Cardiac fibroblast (primary cell): ENCODE measurements at regions not wholly inside any gene's neighbourhood (a gene's known extent, or its start where the extent isn't known, plus 50 kb on each side); places are given as distances from the start of the nearest gene placed in this dataset.

Experiments
- DNase-seq, 2 donors: peaks; one replicate each; pipeline versions ENCODE4 v3.0.0 to v3.0.0-alpha.2; 2010; ENCODE audit warnings: low read depth in 2 of 2
- H3K4me3 ChIP-seq, 2 donors: replicated peaks in 1 of 2; 1 replicate in 1 of 2; 2 replicates in 1 of 2; pipeline ENCODE4 v1.5.1; 2011; ENCODE audit warnings: low read depth in 2 of 2, low read length in 2 of 2, mild to moderate bottlenecking in 2 of 2, moderate library complexity in 1 of 2
- CTCF ChIP-seq: IDR thresholded peaks from one replicate; pipeline ENCODE4 v1.5.1; 2011; ENCODE audit warnings: low read depth, mild to moderate bottlenecking, low read length, inconsistent platforms

GRCh38 chr13:29953542-29953941, 103.1 kb upstream of the UBL3 start:
- no peak overlapping the region for H3K4me3 ChIP-seq
- DNase-seq = peak in 1 of 2 donors; percentile 4
- no peak for TF ChIP-seq CTCF

DNA sequence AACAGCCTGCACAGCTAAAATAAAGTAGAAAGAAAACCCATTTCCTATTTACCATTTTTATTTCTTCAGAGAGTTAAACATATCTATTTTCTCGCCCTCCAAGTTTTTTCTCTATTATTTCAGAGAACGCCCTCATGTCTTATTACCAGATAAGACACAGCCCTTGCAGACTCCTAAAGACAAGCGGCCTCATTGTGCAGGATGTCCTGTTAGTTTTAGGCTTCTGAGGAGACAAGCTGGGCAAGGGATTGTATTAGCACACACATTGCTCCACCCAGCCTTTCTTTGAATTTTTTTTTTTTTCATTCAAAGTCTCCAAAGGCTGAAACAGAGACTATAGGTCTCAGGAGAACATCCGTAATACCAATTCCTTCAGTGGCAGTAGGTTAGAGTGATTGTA, 101.8 kb upstream of the UBL3 start:
- TF ChIP-seq CTCF = no peak
- no peak overlapping the region for H3K4me3 ChIP-seq
- no peak for DNase-seq

DNA sequence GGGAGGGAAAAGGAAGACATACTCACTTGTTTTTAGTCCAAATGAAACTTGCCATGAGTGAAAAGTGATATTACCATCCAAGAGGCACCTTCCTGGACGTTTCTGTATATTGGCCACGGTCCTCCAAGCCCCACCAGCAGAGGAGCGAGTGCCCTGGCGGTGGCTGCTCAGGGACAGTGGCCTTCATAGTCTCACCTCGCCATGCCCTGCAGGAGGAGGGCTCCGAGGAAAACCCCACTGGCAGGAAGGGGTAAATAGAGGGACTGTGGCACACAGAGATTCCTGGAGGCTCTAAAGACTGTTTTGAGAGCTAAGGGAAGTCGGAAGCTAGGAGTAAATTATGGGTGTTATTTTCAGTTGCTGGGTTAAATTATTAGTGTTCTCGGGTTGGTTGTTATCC, 98.4 kb upstream of the UBL3 start:
- no peak for TF ChIP-seq CTCF
- no peak for DNase-seq
- no peak overlapping the region for H3K4me3 ChIP-seq

GRCh38 chr13:29948244-29948643, 97.8 kb upstream of the UBL3 start:
- no peak for DNase-seq
- H3K4me3 ChIP-seq = no peak overlapping the region
- no peak for TF ChIP-seq CTCF

DNA sequence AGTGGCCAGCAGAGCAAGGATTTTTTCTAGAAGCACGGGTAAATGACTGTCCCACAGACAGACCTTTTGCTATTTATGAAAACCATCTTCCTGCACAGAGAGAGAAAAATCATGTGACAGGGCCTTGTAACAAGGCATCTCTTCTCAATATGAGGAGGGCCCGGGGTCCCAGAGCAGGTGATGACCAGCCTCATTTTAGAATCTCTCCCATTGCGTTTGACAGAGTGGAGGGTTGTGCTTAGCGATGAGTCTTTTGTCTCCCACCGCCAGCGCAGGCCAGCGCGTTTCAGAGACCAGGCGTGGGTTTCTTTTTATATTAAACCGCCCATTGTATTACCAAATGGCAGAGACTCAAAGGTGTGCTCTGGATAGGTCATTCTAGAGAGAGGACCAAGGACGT, 97.4 kb upstream of the UBL3 start:
- no peak for DNase-seq
- no peak overlapping the region for H3K4me3 ChIP-seq
- TF ChIP-seq CTCF = no peak

DNA sequence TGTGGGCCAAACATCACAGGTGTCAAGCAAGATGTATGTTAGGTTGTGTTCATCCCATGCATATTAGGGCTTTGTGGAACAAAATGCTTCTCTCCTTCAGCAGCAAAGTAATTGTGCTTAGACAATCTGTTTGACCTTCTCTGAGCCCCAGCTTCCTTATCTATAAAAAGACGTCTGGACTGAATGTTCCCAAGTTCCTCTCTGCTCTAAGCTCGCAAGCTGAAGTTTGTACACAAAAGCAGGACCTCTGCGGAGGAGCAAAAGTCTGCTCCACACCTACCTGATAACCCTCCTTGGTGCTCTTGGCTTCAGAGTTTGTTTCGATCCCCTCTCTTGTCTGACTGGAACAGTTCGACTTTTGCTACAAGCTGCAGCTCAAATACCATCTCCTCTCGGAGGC, 95.7 kb upstream of the UBL3 start:
- TF ChIP-seq CTCF = no peak
- no peak overlapping the region for H3K4me3 ChIP-seq
- no peak for DNase-seq

DNA sequence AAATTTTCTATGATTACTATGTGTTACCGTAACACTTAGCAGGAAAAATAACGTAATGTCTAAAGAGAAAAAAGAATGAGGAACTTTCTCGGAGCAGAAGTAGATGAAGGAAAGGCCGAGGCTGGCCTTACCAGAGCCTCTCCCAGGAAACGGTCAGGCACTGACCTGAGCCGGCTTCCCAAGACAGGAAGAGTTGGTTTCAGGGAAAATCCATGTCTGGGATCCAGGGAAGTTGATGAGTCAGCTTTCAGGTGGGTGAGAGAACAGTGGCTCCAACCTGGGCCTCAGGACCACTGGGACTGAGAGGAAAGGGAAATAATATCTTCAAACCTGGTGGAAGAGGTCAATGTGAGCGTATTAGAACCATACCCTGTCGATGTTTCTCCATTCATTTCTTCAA, 93.3 kb upstream of the UBL3 start:
- no peak for TF ChIP-seq CTCF
- DNase-seq = no peak
- no peak overlapping the region for H3K4me3 ChIP-seq
